GM19455 (cell line): ENCODE measurements at regions not wholly inside any gene's neighbourhood (a gene's known extent, or its start where the extent isn't known, plus 50 kb on each side); places are given as distances from the start of the nearest gene placed in this dataset.
"Not testable (repeated sequence)": the region's sequence is repeated elsewhere in the genome, so short reads cannot be mapped to it uniquely, and the experiment has no call there.

ENCODE experiments used
- ATAC-seq: cut with Tn5 transposase; IDR thresholded peaks from one replicate; pipeline ENCODE4 v1.9.1; 2021; ENCODE audit not compliant: unreplicated experiment

DNA sequence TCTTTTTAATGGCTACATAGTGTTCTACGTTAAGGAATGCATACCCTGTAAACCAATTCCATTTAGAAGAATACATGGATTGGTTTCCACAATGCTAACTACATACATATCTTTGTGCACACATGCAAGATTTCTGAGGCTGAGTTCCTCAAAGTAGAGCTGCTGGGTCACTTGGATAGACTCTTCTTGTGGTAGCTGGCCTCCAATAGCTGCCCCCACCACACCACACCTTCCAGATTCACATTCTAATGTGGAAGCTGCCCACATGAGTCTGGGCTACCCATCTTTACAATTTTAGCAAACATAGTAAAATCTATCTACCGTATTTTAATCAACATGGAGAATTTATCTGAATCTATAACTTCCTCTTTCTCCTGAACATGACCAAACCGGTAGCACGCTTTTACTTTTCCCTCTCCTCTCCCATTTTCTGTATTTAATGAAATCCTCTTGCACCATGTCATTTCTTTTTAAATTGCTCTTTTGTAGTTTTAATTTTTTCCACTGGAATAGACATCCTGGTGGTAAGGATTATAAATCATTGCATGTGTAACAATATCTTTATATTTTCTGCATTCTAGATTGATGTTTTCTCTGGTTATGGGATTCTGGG lies 74.7 kb upstream of the CITED2 start:
- ATAC-seq = no peak

DNA sequence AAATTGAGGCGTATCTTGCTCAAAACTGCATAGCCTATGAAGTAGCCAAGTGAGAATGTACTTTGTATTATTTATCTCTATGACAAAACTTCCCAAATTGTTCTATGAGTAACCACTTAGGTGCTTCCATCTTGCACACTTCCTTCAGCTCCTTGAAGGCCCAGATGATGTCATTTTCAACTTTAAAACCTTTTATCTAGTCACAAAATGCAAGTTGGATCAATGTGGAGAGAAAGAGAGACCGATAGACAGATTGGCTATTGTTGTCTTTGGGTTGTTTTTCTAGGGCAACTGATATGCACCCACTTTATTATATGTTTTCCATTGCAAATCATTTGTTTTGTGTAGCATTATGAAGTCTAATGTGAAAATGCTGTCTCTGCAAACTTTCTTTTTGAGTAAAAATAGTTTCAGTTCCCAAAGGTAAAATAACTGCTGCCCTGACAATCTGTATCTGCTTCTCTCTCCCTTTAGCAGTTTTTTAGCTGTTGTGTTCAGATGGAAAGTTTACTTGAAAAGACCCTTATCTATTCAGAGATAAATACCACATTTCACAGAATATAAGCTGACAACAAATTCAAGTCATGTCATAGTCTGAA lies 73.7 kb upstream of the CITED2 start:
- ATAC-seq = peak; percentile 79

DNA sequence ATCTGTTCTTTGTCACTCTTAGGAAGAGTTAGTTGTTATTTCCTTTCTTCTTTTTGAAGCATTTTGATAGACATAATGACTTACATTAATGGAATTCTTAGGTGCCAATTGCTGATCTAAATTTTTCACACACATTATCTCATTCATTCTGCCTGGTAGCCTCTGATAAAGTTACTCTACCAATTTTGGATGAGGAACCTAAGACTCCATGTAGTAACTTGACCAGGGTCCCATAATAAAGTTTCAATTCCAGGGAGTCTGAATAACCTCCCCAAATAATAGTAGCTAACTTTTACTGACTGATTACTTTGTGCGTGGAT lies 73.2 kb upstream of the CITED2 start:
- ATAC-seq = no peak

DNA sequence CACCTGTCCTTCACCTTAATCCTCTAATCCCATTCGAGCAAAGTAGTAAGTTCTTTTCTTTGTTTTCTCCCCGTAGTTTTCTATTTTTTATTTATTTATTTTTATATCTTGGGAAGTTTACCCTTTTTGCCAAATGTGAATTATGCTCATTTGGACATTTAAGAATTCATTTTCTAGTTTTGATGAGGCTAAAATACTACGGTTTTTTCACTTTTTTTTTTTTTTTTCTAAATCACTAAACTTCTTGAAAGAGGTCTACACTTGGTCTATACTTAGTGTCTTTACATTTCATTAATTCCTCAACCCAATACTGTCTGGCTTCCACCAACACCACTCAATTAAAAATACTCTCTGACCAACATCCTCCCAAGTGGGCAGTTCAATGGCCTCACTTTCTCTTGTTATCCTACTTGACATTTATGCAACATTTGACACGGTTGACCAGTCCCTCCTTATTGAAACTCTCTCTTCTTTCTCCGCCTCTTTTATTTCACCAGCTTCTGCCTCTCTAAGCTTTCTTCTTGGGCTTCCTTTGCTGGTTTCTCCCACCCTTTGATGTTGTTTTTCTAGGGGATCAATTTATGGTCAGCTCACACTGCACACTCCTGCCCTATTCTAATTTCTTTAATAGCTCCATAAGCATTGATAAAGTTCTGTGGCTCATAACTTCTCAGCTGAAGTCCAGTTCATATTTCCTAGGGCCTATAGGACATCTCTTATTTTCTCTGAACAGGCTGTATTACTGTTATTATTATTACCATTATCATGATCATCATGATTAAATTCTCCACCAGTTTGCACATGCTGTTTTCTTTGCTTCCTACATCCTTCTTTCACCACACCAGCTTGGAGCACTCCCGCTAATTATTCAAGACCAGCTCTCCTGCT lies 72.6 kb upstream of the CITED2 start:
- no peak for ATAC-seq

DNA sequence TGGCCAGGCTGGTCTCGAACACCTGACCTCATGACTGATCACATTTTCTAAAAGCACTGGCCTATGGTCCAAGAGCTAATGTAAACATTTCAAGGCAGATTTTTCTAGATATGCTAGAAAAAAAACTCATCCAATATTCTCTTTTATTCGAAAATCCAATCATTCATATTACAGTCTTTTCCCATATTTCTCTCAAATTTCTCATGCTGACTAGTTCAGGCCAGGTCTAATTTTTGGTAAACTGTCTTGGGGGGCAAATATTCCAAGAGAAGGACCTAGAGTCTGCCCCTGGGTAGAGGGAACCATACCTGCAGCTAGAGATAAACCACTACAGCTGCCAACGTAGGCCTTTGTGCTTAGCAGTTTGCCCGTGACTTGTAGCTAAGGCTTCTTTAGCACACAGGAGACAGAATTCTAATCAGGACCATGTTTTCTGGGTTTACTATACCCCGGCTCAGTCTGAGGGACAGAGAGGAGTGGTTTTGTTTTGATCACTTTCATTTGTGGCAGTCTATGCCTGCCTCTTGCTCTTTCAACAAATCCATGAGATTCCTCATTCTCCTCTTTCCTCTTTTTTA lies 71.8 kb upstream of the CITED2 start:
- ATAC-seq = no peak

- ATAC-seq = not testable (repeated sequence)
These were observed 69.9 kb upstream of the CITED2 start for GRCh38 chr6:139444273-139444787.

DNA sequence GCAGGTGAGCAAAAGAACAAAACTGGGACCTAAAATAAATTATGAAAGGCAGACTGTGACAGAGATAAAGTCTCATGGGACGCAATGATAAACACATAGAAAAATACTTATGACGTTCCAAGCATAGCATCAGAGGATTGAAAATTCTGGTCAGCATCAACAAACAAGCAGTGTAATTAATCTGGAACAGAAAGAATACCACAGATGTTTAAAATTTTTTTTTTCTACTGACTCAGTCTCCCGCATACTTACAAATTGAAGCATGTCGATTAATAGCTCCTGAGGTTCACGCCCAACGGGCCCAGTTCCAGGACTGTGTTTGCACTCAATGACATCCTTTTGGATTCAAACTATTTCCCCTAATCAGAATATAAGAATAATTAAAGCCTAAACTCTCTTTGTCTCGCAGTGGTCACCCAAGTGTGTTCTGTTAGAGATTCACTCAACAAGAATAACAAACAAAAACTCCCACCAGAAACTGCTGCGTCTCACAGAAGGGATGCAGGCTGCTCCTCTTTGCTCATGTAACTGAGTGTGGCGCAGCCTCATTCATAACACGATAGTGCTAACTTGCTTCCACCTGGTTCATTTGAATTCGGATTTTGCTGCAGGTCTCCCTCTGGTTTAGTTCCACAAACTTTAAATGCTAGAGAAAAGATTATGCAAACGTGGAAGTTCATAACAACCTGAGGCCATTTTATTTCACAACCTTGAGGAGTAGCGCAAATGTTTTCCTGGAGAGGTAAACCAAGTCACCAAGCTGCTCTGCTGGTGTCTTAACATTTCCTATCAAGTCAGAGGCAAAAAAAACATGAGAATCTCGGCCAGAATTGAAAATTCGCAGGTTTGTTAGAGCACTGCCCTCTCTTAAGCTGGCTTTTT lies 69.0 kb upstream of the CITED2 start:
- ATAC-seq = no peak

DNA sequence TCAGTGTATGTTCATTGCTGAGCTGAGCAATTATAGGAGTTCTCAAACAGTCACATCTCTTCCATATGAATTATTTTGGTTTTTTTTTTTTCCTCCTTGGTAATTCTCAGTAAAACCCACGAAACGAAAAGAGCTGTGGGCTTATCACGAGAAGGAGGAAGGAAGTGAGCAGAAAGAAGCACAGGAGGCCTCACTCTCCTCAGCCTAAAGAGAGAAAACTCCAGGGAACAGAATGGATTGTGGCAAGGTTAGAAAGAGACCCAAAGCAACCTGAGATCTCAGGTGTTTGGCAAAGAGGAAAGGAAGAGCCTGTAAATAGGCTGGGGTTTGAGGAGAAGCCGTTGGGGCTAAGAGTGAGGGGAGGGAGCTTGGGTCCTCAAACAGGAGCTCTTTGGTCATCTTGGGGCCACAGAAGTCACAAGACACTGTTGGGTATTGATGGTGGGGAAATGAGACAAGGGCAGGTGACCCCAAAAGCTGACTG lies 67.8 kb upstream of the CITED2 start:
- ATAC-seq = no peak

DNA sequence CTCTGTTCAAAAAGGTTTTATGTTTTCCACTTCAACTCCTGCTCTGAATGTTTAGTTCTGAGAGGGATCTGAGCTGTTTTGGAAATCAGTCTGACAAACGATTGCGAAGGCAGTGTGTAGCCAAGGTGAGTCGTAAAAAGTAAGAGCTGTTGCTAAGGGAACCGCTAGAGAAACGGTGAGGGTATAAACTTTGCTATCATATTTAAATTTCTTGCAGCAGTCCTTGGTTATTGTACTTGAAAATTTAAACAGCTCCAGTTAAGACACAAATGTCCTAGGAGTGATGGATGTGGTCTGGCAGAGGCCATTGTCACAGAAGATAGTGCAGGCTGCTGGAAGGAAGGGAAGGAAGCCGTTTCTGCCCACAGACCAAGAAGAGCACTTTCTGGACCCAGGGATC lies 64.9 kb upstream of the CITED2 start:
- no peak for ATAC-seq

DNA sequence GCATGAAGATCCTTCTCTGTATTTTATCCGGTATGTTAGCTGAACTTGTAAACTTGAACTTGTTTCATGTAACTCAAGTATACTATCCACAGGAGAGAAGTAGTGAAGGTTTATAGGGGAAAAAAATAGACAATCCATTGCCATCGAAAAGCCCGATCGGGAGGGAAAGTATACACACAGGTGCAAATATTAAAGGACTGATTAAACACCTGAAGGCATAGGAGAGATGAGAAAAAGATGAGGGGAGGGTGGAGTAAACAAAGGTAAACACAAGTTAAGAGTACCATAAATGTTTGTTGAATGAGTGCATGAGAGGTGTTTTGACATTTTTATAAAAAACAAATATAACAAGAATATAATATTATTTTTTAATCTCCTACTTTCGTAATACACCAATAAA lies 64.3 kb upstream of the CITED2 start:
- ATAC-seq = no peak

GRCh38 chr6:139436957-139437348 lies 62.5 kb upstream of the CITED2 start:
- no peak for ATAC-seq

DNA sequence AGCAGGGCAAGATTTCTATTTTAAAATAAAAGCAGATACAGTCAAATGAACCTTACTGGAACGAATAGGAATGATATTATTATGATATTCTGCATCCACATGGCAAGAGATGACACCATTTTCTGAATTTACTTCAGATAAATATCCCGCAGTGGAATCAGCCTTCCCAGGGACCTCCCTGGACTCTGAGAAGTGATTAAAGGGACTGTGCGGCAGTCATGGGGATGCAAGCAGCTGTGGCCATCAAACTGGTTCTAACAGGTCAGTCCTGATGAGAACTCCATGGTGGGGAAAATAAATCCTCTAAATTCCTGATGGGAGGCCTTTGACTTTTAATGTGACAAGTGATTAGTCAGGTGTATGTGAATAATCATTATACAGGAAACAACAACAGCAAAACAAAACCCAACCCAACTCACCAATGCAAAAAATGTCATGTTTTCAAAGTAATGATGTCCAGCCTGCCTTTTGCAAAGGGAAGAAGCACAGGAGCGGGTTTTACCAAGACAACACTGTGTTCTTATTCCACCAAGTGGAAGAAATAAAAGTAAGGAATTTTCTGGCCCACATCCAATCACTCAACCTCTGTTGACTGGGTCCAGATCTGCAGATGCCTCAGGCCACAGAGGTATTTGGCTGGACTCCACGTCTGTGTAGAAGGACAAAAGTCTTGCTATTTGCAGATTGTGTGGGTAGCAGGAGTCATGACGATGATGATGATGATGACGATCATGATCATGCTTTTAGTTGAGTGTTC lies 61.9 kb upstream of the CITED2 start:
- no peak for ATAC-seq

GRCh38 chr6:139433631-139434419 lies 59.4 kb upstream of the CITED2 start:
- ATAC-seq = no peak

GRCh38 chr6:139431602-139431956 lies 57.1 kb upstream of the CITED2 start:
- ATAC-seq = no peak

GRCh38 chr6:139430899-139431601 lies 56.6 kb upstream of the CITED2 start:
- ATAC-seq = no peak

DNA sequence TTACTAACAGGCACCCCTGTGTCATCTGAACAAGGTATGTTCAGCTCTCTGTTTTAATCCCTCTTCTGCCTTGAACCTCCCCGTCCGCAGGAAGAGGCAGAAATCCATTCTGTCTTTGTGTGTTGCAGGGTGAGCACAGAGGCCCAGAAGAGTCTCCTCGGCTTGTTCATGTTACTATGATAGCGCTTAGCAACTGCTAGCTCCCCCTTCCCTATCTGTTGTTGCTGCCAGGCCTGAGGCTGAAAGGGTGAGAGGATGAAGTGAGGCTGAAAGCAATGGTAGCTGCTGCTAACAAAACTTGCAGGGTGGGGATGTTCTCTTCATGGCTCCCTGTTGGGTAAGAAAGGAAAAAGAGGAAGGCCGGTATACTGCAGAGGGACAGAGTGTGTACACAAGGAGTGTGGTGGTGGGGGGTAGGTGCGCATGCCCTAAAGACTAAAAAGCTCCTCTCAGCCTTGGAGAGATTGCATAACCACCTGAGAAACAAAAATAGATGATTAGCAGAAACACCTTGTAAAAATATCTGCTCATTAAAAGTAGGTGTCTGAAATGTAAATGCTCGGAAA lies 55.2 kb upstream of the CITED2 start:
- ATAC-seq = no peak

- ATAC-seq = no peak
These were observed 52.8 kb upstream of the CITED2 start for GRCh38 chr6:139427199-139427598.

- ATAC-seq = no peak
These were observed 52.3 kb upstream of the CITED2 start for GRCh38 chr6:139426795-139427194.
